A549 (cell line): ENCODE measurements at regions not wholly inside any gene's neighbourhood (a gene's known extent, or its start where the extent isn't known, plus 50 kb on each side); places are given as distances from the start of the nearest gene placed in this dataset.

Experiments used
- ATAC-seq, 2 experiments: fragments of 200-7000 bp in 1 of 2; fragments of >200 bp in 1 of 2; cut with Nextera tagmentation in 1 of 2; cut with Tn5 transposase in 1 of 2; 3 replicates each; pipeline versions ENCODE4 v1.8.0 to v1.9.1; 2018 to 2020; ENCODE audit warnings: mild to moderate bottlenecking in 1 of 2, moderate library complexity in 1 of 2
- CTCF ChIA-PET: fragments of 300-600 bp; sonication (Branson Sonifier 250); formaldehyde crosslinking; extraction: SDS; loops from one replicate; lab custom pipeline; 2021; ENCODE audit warnings: antibody characterized with exemption, inconsistent platforms; lab: Yijun Ruan, JAX
- POLR2A ChIA-PET: fragments of 350-600 bp; formaldehyde crosslinking; extraction: SDS; loops from one replicate; lab custom pipeline; 2021; ENCODE audit warnings: antibody characterized with exemption, inconsistent platforms; lab: Yijun Ruan, JAX
- DNase-seq, 2 experiments: peaks; one replicate each; pipeline versions ENCODE4 v3.0.0 to v3.0.0-alpha.2; 2011 to 2016; ENCODE audit warnings: low read depth in 1 of 2, low spot score in 1 of 2
- FAIRE-seq: peaks from 2 replicates; lab custom pipeline; 2011; peaks lifted over from hg19 to GRCh38; lab: Jason Lieb, UNC
- H3K27ac ChIP-seq, 2 experiments: fragments of >200 bp; sonication (Bioruptor Twin); formaldehyde crosslinking; 3 replicates each; pipeline ENCODE4 v1.5.1; 2016 to 2017
- H3K4me1 ChIP-seq: fragments of >200 bp; sonication (Bioruptor Twin); formaldehyde crosslinking; 3 replicates; pipeline ENCODE4 v1.6.1; 2016
- H3K4me2 ChIP-seq: fragments of >200 bp; sonication (Bioruptor Twin); formaldehyde crosslinking; 3 replicates; pipeline ENCODE4 v1.6.1; 2016
- H3K4me3 ChIP-seq: fragments of >200 bp; sonication (Bioruptor Twin); formaldehyde crosslinking; 3 replicates; pipeline ENCODE4 v1.5.1; 2016
- H3K9me3 ChIP-seq: fragments of >200 bp; sonication (Bioruptor Twin); formaldehyde crosslinking; 3 replicates; pipeline ENCODE4 v1.6.1; 2016
- CEBPB ChIP-seq, 2 experiments: fragments of >200 bp in 1 of 2; sonication (Bioruptor Twin) in 1 of 2; formaldehyde crosslinking in 1 of 2; IDR thresholded peaks; 2 replicates each; pipeline ENCODE4 v1.6.1; 2012 to 2016
- EHMT2 ChIP-seq: fragments of 200-600 bp; sonication (generic); IDR thresholded peaks from 2 replicates; pipeline ENCODE4 v1.6.1; 2016; ENCODE audit warnings: antibody characterized with exemption, low read depth, mild to moderate bottlenecking, moderate library complexity
- ESRRA ChIP-seq: fragments of 150-350 bp; IDR thresholded peaks from 2 replicates; pipeline ENCODE4 v1.6.1; 2014; ENCODE audit warnings: mild to moderate bottlenecking, low read length, borderline replicate concordance
- FOSB ChIP-seq: fragments of 250-450 bp; sonication (Bioruptor Pico); IDR thresholded peaks from 2 replicates; pipeline ENCODE4 v1.5.0; 2020; ENCODE audit warnings: mild to moderate bottlenecking, moderate library complexity
- FOXS1 ChIP-seq: fragments of 250-450 bp; sonication (Bioruptor Pico); IDR thresholded peaks from 2 replicates; pipeline ENCODE4 v1.5.0; 2020; ENCODE audit warnings: mild to moderate bottlenecking, moderate library complexity
- HDAC2 ChIP-seq: fragments of 200-600 bp; sonication (generic); IDR thresholded peaks from 2 replicates; pipeline ENCODE4 v1.6.1; 2016
- HOXA7 ChIP-seq: fragments of 250-450 bp; sonication (Bioruptor Pico); IDR thresholded peaks from 2 replicates; pipeline ENCODE4 v1.5.0; 2020; ENCODE audit warnings: mild to moderate bottlenecking, moderate library complexity
- HOXB13 ChIP-seq: fragments of 250-450 bp; sonication (Bioruptor Pico); IDR thresholded peaks from 2 replicates; pipeline ENCODE4 v1.5.0; 2020; ENCODE audit warnings: low read depth, mild to moderate bottlenecking, moderate library complexity
- JUNB ChIP-seq: fragments of >200 bp; sonication (Bioruptor Twin); formaldehyde crosslinking; IDR thresholded peaks from 2 replicates; pipeline ENCODE4 v1.6.1; 2016
- KDM1A ChIP-seq: fragments of 200-600 bp; sonication (generic); IDR thresholded peaks from 2 replicates; pipeline ENCODE4 v1.6.1; 2016; ENCODE audit warnings: low read depth, mild to moderate bottlenecking
- KDM5A ChIP-seq: fragments of 200-600 bp; sonication (generic); IDR thresholded peaks from 2 replicates; pipeline ENCODE4 v1.6.1; 2016; ENCODE audit warnings: antibody characterized with exemption, mild to moderate bottlenecking
- MAZ ChIP-seq: fragments of 150-350 bp; IDR thresholded peaks from 2 replicates; pipeline ENCODE4 v1.6.1; 2014; ENCODE audit warnings: antibody characterized with exemption, low read depth, low read length, borderline replicate concordance
- NR3C1 ChIP-seq: fragments of >200 bp; sonication (Bioruptor Twin); formaldehyde crosslinking; IDR thresholded peaks from 3 replicates; pipeline ENCODE4 v1.6.1; 2017
- POLR2AphosphoS2 ChIP-seq: conservative IDR thresholded peaks from 2 replicates; pipeline ENCODE4 v1.6.1; 2012; ENCODE audit warnings: low read length, improper control_type of control experiment, inconsistent platforms
- RFX5 ChIP-seq: fragments of 450-650 bp; IDR thresholded peaks from 2 replicates; pipeline ENCODE4 v1.7.1; 2014; ENCODE audit warnings: antibody characterized with exemption, mild to moderate bottlenecking, moderate library complexity
- ZFP36 ChIP-seq: fragments of 450-650 bp; IDR thresholded peaks from 2 replicates; pipeline ENCODE4 v1.6.1; 2014; ENCODE audit warnings: borderline replicate concordance; ENCODE audit not compliant: partially characterized antibody
- ZNF302 ChIP-seq: fragments of 250-450 bp; sonication (Bioruptor Pico); IDR thresholded peaks from 2 replicates; pipeline ENCODE4 v1.9.0; 2021; ENCODE audit warnings: inconsistent platforms, mild to moderate bottlenecking, moderate library complexity
- ZSCAN20 ChIP-seq: fragments of 250-450 bp; sonication (Bioruptor Pico); IDR thresholded peaks from 2 replicates; pipeline ENCODE4 v1.8.0; 2022; ENCODE audit warnings: mild to moderate bottlenecking, moderate library complexity
- WGBS: methylation state at CpG from one replicate; pipeline ENCODE4 v1.1.6; 2017; ENCODE audit errors: missing lambda C conversion rate; 5-methylcytosine and 5-hydroxymethylcytosine counted together
- TF ChIP-seq, protein P1 (sequence below): fragments of 150-350 bp; IDR thresholded peaks from 2 replicates; pipeline ENCODE4 v1.6.1; 2014; ENCODE audit warnings: low read depth, mild to moderate bottlenecking, low read length

DNA sequence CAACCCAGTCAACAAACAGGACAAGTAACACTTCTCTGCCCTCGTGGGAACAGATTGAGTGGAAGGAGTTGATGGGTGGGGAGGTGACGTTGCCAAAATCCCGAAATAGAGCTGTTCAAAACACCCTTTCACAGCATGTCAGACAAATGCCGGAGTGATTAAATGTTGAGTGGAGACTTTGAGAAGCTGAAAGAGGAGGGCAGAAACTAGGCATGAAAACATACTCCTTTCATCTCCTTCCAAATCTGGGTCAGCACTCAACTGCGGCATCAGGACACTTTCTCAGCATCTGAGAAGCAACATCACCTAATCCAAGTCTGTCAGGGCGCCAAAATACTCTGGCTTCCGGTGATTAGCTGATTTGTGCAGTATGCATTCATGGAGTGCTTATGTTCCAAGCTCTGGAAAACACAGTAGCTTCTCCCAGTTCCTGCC lies 51.5 kb upstream of the MRI1 start:
- Histone ChIP-seq H3K4me3 (no peak overlapping the region), H3K27ac (no peak overlapping the region), H3K9me3 (peaks cover 10% of the 10 kb centered on the region), H3K4me1 (no peaks in the 10 kb centered on the region), H3K4me2 (no peak overlapping the region)
- FAIRE-seq (no peak), ATAC-seq (no peak), DNase-seq (no peak)
- TF ChIP-seq KDM5A, result no peak
- TF ChIP-seq, protein P1, sequence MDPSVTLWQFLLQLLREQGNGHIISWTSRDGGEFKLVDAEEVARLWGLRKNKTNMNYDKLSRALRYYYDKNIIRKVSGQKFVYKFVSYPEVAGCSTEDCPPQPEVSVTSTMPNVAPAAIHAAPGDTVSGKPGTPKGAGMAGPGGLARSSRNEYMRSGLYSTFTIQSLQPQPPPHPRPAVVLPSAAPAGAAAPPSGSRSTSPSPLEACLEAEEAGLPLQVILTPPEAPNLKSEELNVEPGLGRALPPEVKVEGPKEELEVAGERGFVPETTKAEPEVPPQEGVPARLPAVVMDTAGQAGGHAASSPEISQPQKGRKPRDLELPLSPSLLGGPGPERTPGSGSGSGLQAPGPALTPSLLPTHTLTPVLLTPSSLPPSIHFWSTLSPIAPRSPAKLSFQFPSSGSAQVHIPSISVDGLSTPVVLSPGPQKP, result no peak
- no peak for TF ChIP-seq KDM1A
- no peak for TF ChIP-seq FOSB
- POLR2A ChIA-PET, result no interaction called here
- 27% methylated on average over 7 of the region's 7 CpGs for whole genome bisulfite sequencing
- CTCF ChIA-PET, result interaction anchor here (0.6 to 1.5 kb wide), 8 partner anchors 9 to 906 kb away, joined by 3 to 8 read pairs (median 4); no protein-coding TSS in a partner anchor

DNA sequence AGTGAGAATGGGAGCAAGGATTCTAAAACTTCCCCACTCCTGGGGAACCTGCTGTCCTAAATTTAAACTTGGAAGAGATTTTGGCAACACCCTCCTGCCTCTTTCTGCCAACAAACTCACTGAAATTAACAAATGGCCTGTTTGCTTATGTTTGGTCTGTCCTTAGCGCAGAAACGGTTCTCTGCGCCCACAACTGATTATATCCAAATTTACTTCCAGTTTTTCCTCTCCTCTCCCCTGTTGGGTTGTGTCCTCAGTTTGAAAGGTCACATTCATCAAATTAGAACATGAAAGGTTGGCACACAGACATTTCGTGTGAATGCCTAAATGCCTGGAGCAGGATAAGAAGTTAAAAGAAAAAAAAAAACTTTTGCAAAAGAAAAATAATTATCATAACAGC lies 56.4 kb upstream of the MRI1 start:
- TF ChIP-seq NR3C1, result no peak
- TF ChIP-seq HOXB13 (CRISPR knock-in tag), result no peak
- TF ChIP-seq, all 56 proteins: peak for 0
- Histone ChIP-seq H3K9me3 (no peaks in the 10 kb centered on the region), H3K4me1 (no peaks in the 10 kb centered on the region), H3K4me3 (no peak overlapping the region), H3K27ac (no peak overlapping the region), H3K4me2 (no peak overlapping the region)
- ChIA-PET POLR2A (no interaction called here), CTCF (interaction anchor here (0.6 kb wide), 1 partner anchor 24 kb away, joined by 4 read pairs; no protein-coding TSS in a partner anchor)
- no peak for DNase-seq
- no peak for ATAC-seq
- no peak for FAIRE-seq
- 47% methylated on average over 4 of the region's 4 CpGs for WGBS

DNA sequence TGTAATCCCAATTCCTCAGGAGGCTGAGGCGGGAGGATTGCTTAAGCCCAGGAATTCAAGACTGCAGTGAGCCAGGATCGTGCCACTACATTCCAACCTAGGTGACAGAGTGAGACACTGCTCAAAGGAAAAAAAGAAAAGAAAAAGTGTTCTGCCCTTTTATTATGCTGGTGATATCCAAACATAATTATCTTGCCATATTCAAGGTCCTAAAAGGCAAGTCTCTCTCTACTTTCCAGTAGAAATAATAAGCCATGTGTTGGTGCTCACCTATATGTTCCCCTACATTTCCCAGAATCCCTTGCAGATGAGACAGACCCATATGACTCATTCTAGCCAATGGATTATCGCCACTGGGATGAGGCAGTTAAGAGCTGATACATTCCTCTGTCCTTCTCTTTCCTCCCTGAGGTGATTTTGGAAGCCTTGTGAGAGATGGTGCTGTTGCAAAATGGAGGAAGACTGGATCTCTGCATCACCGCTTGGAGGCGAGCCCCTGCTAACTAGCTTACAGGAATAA lies 58.3 kb upstream of the MRI1 start:
- DNase-seq (no peak), ATAC-seq (no peak), FAIRE-seq (no peak)
- Histone ChIP-seq H3K27ac (no peak overlapping the region), H3K9me3 (no peaks in the 10 kb centered on the region), H3K4me2 (no peak overlapping the region), H3K4me1 (no peaks in the 10 kb centered on the region), H3K4me3 (no peak overlapping the region)
- WGBS, result 48% methylated on average over 5 of the region's 5 CpGs
- ChIA-PET CTCF (interaction anchor here (1.4 kb wide), 1 partner anchor 8 kb away, joined by 3 read pairs; no protein-coding TSS in a partner anchor), POLR2A (no interaction called here)
- TF ChIP-seq FOXS1 (CRISPR knock-in tag) (no peak), POLR2AphosphoS2 (no peak)

DNA sequence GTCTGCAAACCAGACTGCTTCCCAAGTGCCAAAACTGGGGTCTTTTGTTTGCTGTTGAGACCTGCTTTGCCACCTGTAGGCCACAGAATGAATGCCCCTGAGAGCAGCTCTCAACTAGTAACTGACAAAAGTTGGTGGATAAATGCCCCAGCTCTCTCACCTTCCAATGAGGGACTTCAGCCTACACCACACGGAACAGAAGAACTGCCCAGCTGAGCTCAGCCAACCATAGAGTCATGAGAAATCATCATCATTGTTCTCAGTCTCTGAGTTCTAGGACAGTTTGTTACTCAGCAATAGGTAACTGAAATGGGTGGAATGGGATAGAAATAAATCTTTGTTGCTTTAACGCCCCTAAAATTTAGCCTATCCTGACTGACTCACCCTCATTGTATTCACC lies 59.1 kb upstream of the MRI1 start:
- Histone ChIP-seq H3K4me3 (no peak overlapping the region), H3K27ac (no peak overlapping the region), H3K9me3 (no peaks in the 10 kb centered on the region), H3K4me2 (no peak overlapping the region), H3K4me1 (no peaks in the 10 kb centered on the region)
- FAIRE-seq (no peak), DNase-seq (no peak), ATAC-seq (no peak)
- TF ChIP-seq POLR2AphosphoS2, result no peak
- no peak for TF ChIP-seq CEBPB (IDR thresholded peaks at IDR 0.05)
- TF ChIP-seq ZSCAN20 (CRISPR knock-in tag), result no peak
- TF ChIP-seq HDAC2, result no peak
- TF ChIP-seq EHMT2, result no peak
- no peak for TF ChIP-seq ZFP36
- TF ChIP-seq JUNB, result no peak
- TF ChIP-seq ESRRA, result no peak
- TF ChIP-seq ZNF302 (CRISPR knock-in tag), result no peak
- TF ChIP-seq HOXA7, result no peak
- no peak for TF ChIP-seq RFX5
- no peak for TF ChIP-seq MAZ
- TF ChIP-seq FOSB, result no peak
- ChIA-PET POLR2A (no interaction called here), CTCF (no interaction called here)
- WGBS, result 32% methylated on average over 2 of the region's 2 CpGs
